IMR-90 (cell line): ENCODE measurements at regions not wholly inside any gene's neighbourhood (a gene's known extent, or its start where the extent isn't known, plus 50 kb on each side); places are given as distances from the start of the nearest gene placed in this dataset.

Experiments
- ATAC-seq: fragments of 200-7000 bp; cut with Tn5 transposase; 2 replicates; pipeline ENCODE4 v1.9.1; 2020; ENCODE audit warnings: low read depth, mild to moderate bottlenecking, moderate library complexity
- BruUV-seq: library from RNA; stranded (reverse); fragments of 400-500 nt; replicated peaks from 2 replicates; lab custom pipeline; 2021; lab: Mats Ljungman, UMichigan
- CTCF ChIA-PET: fragments of 300-600 bp; formaldehyde crosslinking; extraction: SDS; loops from one replicate; lab custom pipeline; 2021; ENCODE audit warnings: antibody characterized with exemption; lab: Yijun Ruan, JAX
- POLR2A ChIA-PET: fragments of 300-600 bp; sonication (Branson Sonifier 250); formaldehyde crosslinking; loops from one replicate; lab custom pipeline; 2022; ENCODE audit warnings: antibody characterized with exemption; ENCODE audit not compliant: unreplicated experiment; lab: Charles Lee
- DNase-seq: peaks from one replicate; pipeline ENCODE4 v3.0.0; 2013
- H2AFZ ChIP-seq: replicated peaks from 2 replicates; pipeline ENCODE3; 2013; ENCODE audit warnings: low read length, mild to moderate bottlenecking; ENCODE audit not compliant: poor library complexity
- H2AK5ac ChIP-seq: 2 replicates; pipeline ENCODE4 v1.6.1; 2013; ENCODE audit warnings: low read depth, low read length, inconsistent platforms
- H2AK9ac ChIP-seq: replicated peaks from 2 replicates; pipeline ENCODE3; 2013; ENCODE audit warnings: mild to moderate bottlenecking, low read depth, low read length, moderate library complexity; ENCODE audit not compliant: poor library complexity
- H2BK120ac ChIP-seq: 2 replicates; pipeline ENCODE4 v1.6.1; 2013; ENCODE audit warnings: low read depth, low read length, inconsistent platforms
- H2BK15ac ChIP-seq: 3 replicates; pipeline ENCODE4 v1.6.1; 2013; ENCODE audit warnings: low read depth, low read length, inconsistent platforms
- H2BK20ac ChIP-seq: 2 replicates; pipeline ENCODE4 v1.6.1; 2013; ENCODE audit warnings: low read depth, mild to moderate bottlenecking, inconsistent platforms, low read length, moderate library complexity
- H2BK5ac ChIP-seq: 2 replicates; pipeline ENCODE4 v1.6.1; 2013; ENCODE audit warnings: mild to moderate bottlenecking, low read depth, low read length, inconsistent platforms; ENCODE audit not compliant: poor library complexity, severe bottlenecking
- H3K14ac ChIP-seq: replicated peaks from 2 replicates; pipeline ENCODE4 v1.6.1; 2013; ENCODE audit warnings: low read depth, low read length, inconsistent platforms
- H3K18ac ChIP-seq: 2 replicates; pipeline ENCODE4 v1.6.1; 2013; ENCODE audit warnings: low read depth, low read length, control low read depth
- H3K23ac ChIP-seq: 2 replicates; pipeline ENCODE4 v1.6.1; 2013; ENCODE audit warnings: low read depth, low read length, inconsistent platforms
- H3K27ac ChIP-seq: 2 replicates; pipeline ENCODE4 v1.5.1; 2013; ENCODE audit warnings: mild to moderate bottlenecking, control low read depth, low read length; ENCODE audit not compliant: insufficient read depth
- H3K27me3 ChIP-seq: 2 replicates; pipeline ENCODE4 v1.6.1; 2013; ENCODE audit warnings: low read length; ENCODE audit not compliant: control insufficient read depth, insufficient read depth
- H3K36me3 ChIP-seq: 2 replicates; pipeline ENCODE4 v1.6.1; 2013; ENCODE audit warnings: low read length, mixed read lengths; ENCODE audit not compliant: control insufficient read depth, insufficient read depth
- H3K4ac ChIP-seq: 2 replicates; pipeline ENCODE4 v1.6.1; 2013; ENCODE audit warnings: low read depth, low read length, inconsistent platforms
- H3K4me1 ChIP-seq: 2 replicates; pipeline ENCODE4 v1.6.1; 2013; ENCODE audit warnings: low read length, mixed read lengths; ENCODE audit not compliant: control insufficient read depth, insufficient read depth
- H3K4me2 ChIP-seq: 2 replicates; pipeline ENCODE4 v1.6.1; 2013; ENCODE audit warnings: low read depth, mild to moderate bottlenecking, control low read depth, low read length, moderate library complexity
- H3K4me3 ChIP-seq: 2 replicates; pipeline ENCODE4 v1.5.1; 2013; ENCODE audit warnings: low read depth, mild to moderate bottlenecking, control low read depth, low read length, moderate library complexity; ENCODE audit not compliant: insufficient read depth
- H3K56ac ChIP-seq: 2 replicates; pipeline ENCODE4 v1.6.1; 2013; ENCODE audit warnings: low read length, inconsistent platforms; ENCODE audit not compliant: insufficient read depth; ENCODE audit errors: extremely low read depth
- H3K79me1 ChIP-seq, 2 experiments: 2 replicates each; pipeline ENCODE4 v1.6.1; 2013; ENCODE audit warnings: low read length in 2 of 2, inconsistent platforms in 1 of 2, low read depth in 1 of 2
- H3K9ac ChIP-seq: 2 replicates; pipeline ENCODE4 v1.6.1; 2013; ENCODE audit warnings: low read depth, low read length, control low read depth
- H3K9me1 ChIP-seq: 2 replicates; pipeline ENCODE4 v1.6.1; 2013; ENCODE audit warnings: low read length, inconsistent platforms; ENCODE audit not compliant: insufficient read depth
- H3K9me3 ChIP-seq: 2 replicates; pipeline ENCODE4 v1.6.1; 2013; ENCODE audit warnings: low read length; ENCODE audit not compliant: control insufficient read depth, insufficient read depth
- H4K20me1 ChIP-seq: 2 replicates; pipeline ENCODE4 v1.6.1; 2013; ENCODE audit warnings: low read length, inconsistent platforms; ENCODE audit not compliant: insufficient read depth
- H4K5ac ChIP-seq: 2 replicates; pipeline ENCODE4 v1.6.1; 2013; ENCODE audit warnings: mild to moderate bottlenecking, low read depth, low read length, control low read depth
- H4K8ac ChIP-seq, 2 experiments: 2 replicates each; pipeline ENCODE4 v1.6.1; 2013; ENCODE audit warnings: low read depth in 2 of 2, low read length in 2 of 2, control low read depth in 1 of 2, inconsistent platforms in 1 of 2
- H4K91ac ChIP-seq: 2 replicates; pipeline ENCODE4 v1.6.1; 2013; ENCODE audit warnings: low read depth, low read length, inconsistent platforms; ENCODE audit not compliant: insufficient read depth
- BHLHE40 ChIP-seq: fragments of 150-350 bp; IDR thresholded peaks from 2 replicates; pipeline ENCODE4 v1.6.1; 2016; ENCODE audit warnings: mild to moderate bottlenecking, low read depth, low read length
- CEBPB ChIP-seq: IDR thresholded peaks from 2 replicates; pipeline ENCODE4 v1.6.1; 2012; ENCODE audit warnings: low read depth, low read length, improper control_type of control experiment
- CHD1 ChIP-seq: IDR thresholded peaks from 2 replicates; pipeline ENCODE4 v1.6.1; 2012; ENCODE audit warnings: low read depth, low read length, improper control_type of control experiment
- CTCF ChIP-seq: conservative IDR thresholded peaks from 2 replicates; pipeline ENCODE4 v1.5.1; 2012; ENCODE audit warnings: mild to moderate bottlenecking, low read depth, low read length, improper control_type of control experiment
- FOS ChIP-seq: fragments of 150-350 bp; IDR thresholded peaks from 2 replicates; pipeline ENCODE4 v1.6.1; 2016; ENCODE audit warnings: low read depth, low read length
- MAFK ChIP-seq: IDR thresholded peaks from 2 replicates; pipeline ENCODE4 v1.6.1; 2012; ENCODE audit warnings: low read depth, low read length, improper control_type of control experiment
- MAZ ChIP-seq: IDR thresholded peaks from 2 replicates; pipeline ENCODE4 v1.6.1; 2012; ENCODE audit warnings: low read depth, mild to moderate bottlenecking, low read length, improper control_type of control experiment, moderate library complexity, borderline replicate concordance
- MXI1 ChIP-seq: IDR thresholded peaks from 2 replicates; pipeline ENCODE4 v1.6.1; 2012; ENCODE audit warnings: low read depth, mild to moderate bottlenecking, low read length, moderate library complexity, borderline replicate concordance
- NFE2L2 ChIP-seq: fragments of 150-350 bp; IDR thresholded peaks from 2 replicates; pipeline ENCODE4 v1.6.1; 2016; ENCODE audit warnings: low read depth, mild to moderate bottlenecking, low read length
- POLR2A ChIP-seq: IDR thresholded peaks from 2 replicates; pipeline ENCODE4 v1.6.1; 2012; ENCODE audit warnings: mild to moderate bottlenecking, low read depth, low read length
- RAD21 ChIP-seq: IDR thresholded peaks from 2 replicates; pipeline ENCODE4 v1.6.1; 2012; ENCODE audit warnings: low read length, improper control_type of control experiment
- RCOR1 ChIP-seq: IDR thresholded peaks from 2 replicates; pipeline ENCODE4 v1.6.1; 2012; ENCODE audit warnings: mild to moderate bottlenecking, low read length, improper control_type of control experiment; ENCODE audit not compliant: insufficient replicate concordance
- RFX5 ChIP-seq: IDR thresholded peaks from 2 replicates; pipeline ENCODE4 v1.8.0; 2012; ENCODE audit warnings: low read depth, mild to moderate bottlenecking, low read length, moderate library complexity
- SMC3 ChIP-seq: fragments of 150-350 bp; IDR thresholded peaks from 2 replicates; pipeline ENCODE4 v1.6.1; 2016; ENCODE audit warnings: low read depth, mild to moderate bottlenecking, antibody characterized with exemption, low read length, moderate library complexity
- USF2 ChIP-seq: fragments of 150-350 bp; IDR thresholded peaks from 2 replicates; pipeline ENCODE4 v1.6.1; 2017; ENCODE audit warnings: mild to moderate bottlenecking, antibody characterized with exemption, low read length, low read depth
- WGBS, 2 experiments: methylation state at CpG; one replicate each; pipeline versions ENCODE4 v1.1.5 to v1.1.7; 2013; ENCODE audit warnings: missing lambda C conversion rate in 2 of 2; ENCODE audit not compliant: insufficient read length in 1 of 2; ENCODE audit errors: extremely low coverage in 2 of 2; 5-methylcytosine and 5-hydroxymethylcytosine counted together
- dilution Hi-C: fragments of 300-500 bp; cut with HindIII; formaldehyde crosslinking; loops from one replicate; pipeline ENCODE4 v1.14.3; 2018; ENCODE audit warnings: low sequenced_read_pairs; ENCODE audit not compliant: unreplicated experiment
- in situ Hi-C: fragments of 300-500 bp; cut with MboI; formaldehyde crosslinking; loops from 3 replicates; pipeline ENCODE4 v1.14.3; 2019; ENCODE audit warnings: low sequenced_read_pairs, inconsistent platforms, mixed read lengths
- intact Hi-C: fragments of 100-400 bp; cut with micrococcal nuclease; formaldehyde crosslinking; loops from 2 replicates; pipeline ENCODE4 v1.10.0; 2022
- TF ChIP-seq, protein P1 (sequence below): fragments of 150-350 bp; IDR thresholded peaks from 2 replicates; pipeline ENCODE4 v1.6.1; 2016; ENCODE audit warnings: low read depth, mild to moderate bottlenecking, low read length, moderate library complexity, borderline replicate concordance

DNA sequence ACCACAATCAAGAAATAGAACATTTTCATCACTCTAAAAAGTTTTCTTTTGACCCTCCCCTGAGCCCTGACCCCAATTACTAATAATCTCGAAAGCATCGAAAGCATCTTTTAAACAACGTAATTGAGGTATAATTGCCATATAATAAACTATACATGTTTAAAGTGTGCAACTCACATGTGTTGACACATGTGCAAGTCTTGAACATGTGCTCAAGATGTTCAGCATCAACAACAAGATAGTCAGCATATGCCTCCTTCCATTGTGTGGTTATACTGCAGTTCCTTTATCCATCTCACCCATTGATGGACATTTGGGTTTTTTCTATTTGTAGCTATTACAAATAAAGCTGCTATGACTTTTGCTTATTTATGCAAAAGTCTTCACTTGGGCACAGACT lies 90.7 kb downstream of the RIPK4 start:
- no peak overlapping the region for H3K9ac ChIP-seq

More for the DNA sequence above, 90.7 kb downstream of the RIPK4 start:
- Histone ChIP-seq H3K9me3 (no peaks in the 10 kb centered on the region), H4K5ac (no peak overlapping the region), H3K4me2 (no peak overlapping the region), H2BK20ac (no peak overlapping the region), H3K23ac (no peak overlapping the region; the same call in 1 of the 2 replicates), H2BK15ac (no peak overlapping the region), H3K27me3 (peaks cover 13% of the 10 kb centered on the region), H2AK5ac (no peak overlapping the region), H3K18ac (no peak overlapping the region), H3K56ac (no peak overlapping the region), H3K9me1 (peaks cover 15% of the 10 kb centered on the region), H4K20me1 (no peaks in the 10 kb centered on the region), H4K91ac (no peak overlapping the region), H4K8ac (no peak overlapping the region), H3K14ac (no peak overlapping the region), H2BK5ac (no peak overlapping the region), H2AK9ac (no peak overlapping the region), H3K4me3 (no peak overlapping the region), H2BK120ac (no peak overlapping the region), H3K27ac (no peak overlapping the region), H2AFZ (no peak overlapping the region), H3K4me1 (peaks cover 6% of the 10 kb centered on the region), H3K36me3 (no peaks in the 10 kb centered on the region), H3K79me1 (no peaks in the 10 kb centered on the region), H3K4ac (no peak overlapping the region)
- ATAC-seq (no peak), DNase-seq (no peak)
- in situ Hi-C loops = no loop called here
- ChIA-PET POLR2A (no interaction called here), CTCF (no interaction called here)
- TF ChIP-seq, protein P1, sequence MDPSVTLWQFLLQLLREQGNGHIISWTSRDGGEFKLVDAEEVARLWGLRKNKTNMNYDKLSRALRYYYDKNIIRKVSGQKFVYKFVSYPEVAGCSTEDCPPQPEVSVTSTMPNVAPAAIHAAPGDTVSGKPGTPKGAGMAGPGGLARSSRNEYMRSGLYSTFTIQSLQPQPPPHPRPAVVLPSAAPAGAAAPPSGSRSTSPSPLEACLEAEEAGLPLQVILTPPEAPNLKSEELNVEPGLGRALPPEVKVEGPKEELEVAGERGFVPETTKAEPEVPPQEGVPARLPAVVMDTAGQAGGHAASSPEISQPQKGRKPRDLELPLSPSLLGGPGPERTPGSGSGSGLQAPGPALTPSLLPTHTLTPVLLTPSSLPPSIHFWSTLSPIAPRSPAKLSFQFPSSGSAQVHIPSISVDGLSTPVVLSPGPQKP = no peak
- no peak for TF ChIP-seq RAD21
- no peak for TF ChIP-seq CTCF
- TF ChIP-seq MXI1 = no peak
- no peak for TF ChIP-seq CHD1
- TF ChIP-seq RFX5 = no peak
- TF ChIP-seq BHLHE40 = no peak
- no peak for TF ChIP-seq POLR2A
- TF ChIP-seq MAFK = no peak
- no peak for TF ChIP-seq SMC3
- TF ChIP-seq FOS = no peak
- TF ChIP-seq CEBPB = no peak
- TF ChIP-seq NFE2L2 = no peak
- TF ChIP-seq MAZ = no peak
- TF ChIP-seq USF2 = no peak
- no peak for TF ChIP-seq RCOR1
- no TSS peak for BruUV-seq
- whole genome bisulfite sequencing, 2 experiments = no CpG with 5 or more reads among the region's 3 CpGs
- dilution Hi-C loops = no loop called here
- intact Hi-C loops = no loop called here
